Activated CD4-positive, alpha-beta T cell treated with anti-CD3 and anti-CD28 coated beads, Interleukin-2, amount 50 U/mL, for 4 hours (primary cell): ENCODE measurements at regions not wholly inside any gene's neighbourhood (a gene's known extent, or its start where the extent isn't known, plus 50 kb on each side); places are given as distances from the start of the nearest gene placed in this dataset.
"Not testable (repeated sequence)": the region's sequence is repeated elsewhere in the genome, so short reads cannot be mapped to it uniquely, and the experiment has no call there.

Experiments
- DNase-seq, 2 experiments: peaks; one replicate each; pipeline ENCODE4 v3.0.0-alpha.2; 2020

DNA sequence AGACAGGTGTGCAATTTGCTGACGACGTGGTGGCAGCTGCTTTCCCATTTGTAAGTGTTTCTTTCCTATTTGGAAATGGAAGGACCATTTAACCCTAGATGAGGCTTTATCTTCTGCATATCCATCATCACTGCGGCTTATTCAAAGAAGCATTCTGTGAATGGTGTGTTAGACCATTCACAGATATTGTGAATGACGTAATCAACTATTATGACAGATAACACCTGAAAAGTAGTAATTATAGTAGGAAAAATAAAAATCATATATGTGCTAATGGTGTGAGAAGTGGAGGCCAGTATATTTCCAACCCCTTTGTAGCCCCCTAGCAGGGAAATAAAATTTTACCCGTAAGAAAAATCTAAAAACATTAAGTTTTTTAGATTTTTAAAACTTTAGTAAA, 424.5 kb upstream of the CRIM1 start:
- no peak for DNase-seq

- no peak for DNase-seq
Measured at GRCh38 chr2:35929551-35929950, 426.0 kb upstream of the CRIM1 start.

- no peak for DNase-seq
Measured at GRCh38 chr2:35920061-35920460, 435.5 kb upstream of the CRIM1 start.

DNA sequence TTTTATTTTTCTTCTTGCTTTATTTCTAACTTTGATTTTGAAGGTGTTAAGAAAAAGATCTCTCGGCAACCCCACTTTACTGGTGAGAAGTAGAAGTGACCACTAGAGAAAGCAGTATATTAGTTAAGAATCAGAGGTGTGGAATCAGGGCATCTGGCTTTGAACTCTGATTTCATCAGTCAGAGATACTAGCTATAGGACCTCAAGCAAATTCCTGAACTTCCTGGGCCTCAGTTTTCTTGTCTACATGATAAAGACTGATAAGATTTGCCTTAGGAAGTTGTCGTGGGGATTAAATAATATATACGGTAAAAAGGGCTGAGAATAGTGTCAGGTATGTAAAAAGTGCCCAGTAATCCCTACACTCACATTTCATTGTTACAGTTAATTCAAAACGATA, 440.3 kb upstream of the CRIM1 start:
- no peak for DNase-seq

- DNase-seq: no peak
Measured at GRCh38 chr2:35891936-35892335, 463.6 kb upstream of the CRIM1 start.

GRCh38 chr2:35891528-35891927, 464.1 kb upstream of the CRIM1 start:
- no peak for DNase-seq

GRCh38 chr2:35887146-35887545, 468.4 kb upstream of the CRIM1 start:
- no peak for DNase-seq

DNA sequence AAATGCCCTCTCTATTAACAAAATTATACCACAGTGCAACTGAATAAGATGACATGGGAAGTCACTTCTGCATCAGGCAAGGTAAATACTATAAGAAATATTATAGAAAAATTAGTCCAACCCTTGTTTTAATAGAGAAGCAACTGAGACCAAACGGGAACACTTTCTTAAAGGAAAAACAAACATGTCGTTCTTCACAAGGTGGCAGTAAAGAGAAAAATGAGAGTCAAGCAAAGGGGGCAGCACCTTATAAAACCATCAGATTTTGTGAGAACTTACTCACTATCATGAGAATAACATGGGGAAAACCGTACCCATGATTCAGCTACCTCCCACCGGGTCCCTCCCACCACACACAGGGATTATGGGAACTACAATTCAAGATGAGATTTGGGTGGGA, 481.7 kb upstream of the CRIM1 start:
- no peak for DNase-seq

DNA sequence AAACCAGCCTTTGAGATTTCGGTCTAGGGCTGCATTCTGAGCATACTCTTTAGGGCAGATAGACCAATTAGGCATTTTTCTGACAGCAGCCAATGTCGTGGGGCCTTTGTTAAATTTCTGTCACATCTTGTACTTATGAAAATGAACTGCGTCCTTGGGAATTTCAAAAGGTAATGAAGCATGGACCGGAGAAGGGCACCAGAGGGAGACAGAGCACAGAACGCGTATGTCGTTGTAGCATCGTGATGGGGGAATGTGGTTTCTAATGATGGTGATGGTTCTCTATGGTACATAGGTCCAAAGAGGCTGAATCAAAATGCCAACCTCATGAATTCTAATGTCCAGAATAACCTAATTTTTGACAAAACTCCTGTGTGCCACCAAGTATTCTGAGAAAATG, 483.9 kb upstream of the CRIM1 start:
- no peak for DNase-seq

DNA sequence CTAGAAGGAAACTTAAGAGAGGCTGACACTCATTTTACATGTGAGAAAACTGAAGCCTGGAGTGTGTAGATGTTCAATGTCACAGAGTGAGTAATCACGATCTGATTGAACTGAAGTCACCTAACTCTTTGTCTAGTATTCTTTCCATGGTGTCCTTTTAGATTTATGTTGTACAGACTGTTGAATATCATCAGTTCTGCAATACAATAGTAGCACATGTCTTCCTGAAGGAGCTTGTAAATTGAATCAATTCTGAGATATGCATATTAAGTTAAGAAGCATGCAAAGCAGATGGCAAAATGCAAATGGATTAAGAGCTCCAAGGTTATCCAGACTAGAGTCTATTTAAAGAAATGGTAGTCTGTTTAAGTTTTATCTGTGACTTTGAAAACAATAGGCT, 484.9 kb upstream of the CRIM1 start:
- DNase-seq: no peak

DNA sequence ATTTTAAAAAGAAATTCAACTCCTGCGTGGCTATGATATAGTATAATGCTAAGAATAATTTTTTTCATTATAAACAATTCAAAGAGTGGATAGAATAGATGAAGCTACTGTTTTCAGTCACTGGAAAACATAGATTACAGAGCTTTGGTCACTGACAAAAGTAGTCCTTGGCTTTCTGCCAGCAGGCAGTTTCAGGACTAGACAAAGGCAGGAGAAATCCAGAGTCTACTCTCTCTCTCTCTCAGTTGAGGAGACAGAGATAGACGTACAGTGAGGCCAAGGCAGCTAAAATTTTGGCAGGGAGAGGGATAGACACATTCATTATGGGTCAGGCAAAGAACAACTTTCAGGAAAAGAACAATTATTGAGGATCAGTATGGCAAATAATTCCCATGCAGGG, 491.4 kb upstream of the CRIM1 start:
- DNase-seq: no peak

- DNase-seq: no peak
Measured at GRCh38 chr2:35858216-35858615, 497.4 kb upstream of the CRIM1 start.

DNA sequence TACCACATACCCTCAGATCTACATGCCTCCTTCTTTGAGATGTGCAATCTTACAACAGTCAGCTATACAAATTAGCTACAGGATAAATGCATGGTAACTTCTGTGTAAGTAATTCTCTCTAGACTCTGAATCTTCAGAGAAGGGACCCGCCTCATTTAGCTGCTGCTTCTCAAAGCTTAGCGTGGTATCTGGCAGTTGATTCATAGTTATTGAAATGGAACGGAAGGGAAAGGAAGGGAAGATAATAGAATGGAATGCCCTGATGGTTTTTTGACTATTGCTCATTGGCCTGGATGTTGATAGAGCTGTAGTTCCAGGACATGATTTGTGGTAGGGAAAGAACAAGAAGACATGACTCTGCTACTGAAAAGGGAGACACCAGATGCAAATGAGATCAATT, 498.1 kb upstream of the CRIM1 start:
- DNase-seq: no peak

GRCh38 chr2:35831385-35831784, 524.2 kb upstream of the CRIM1 start:
- DNase-seq: no peak

DNA sequence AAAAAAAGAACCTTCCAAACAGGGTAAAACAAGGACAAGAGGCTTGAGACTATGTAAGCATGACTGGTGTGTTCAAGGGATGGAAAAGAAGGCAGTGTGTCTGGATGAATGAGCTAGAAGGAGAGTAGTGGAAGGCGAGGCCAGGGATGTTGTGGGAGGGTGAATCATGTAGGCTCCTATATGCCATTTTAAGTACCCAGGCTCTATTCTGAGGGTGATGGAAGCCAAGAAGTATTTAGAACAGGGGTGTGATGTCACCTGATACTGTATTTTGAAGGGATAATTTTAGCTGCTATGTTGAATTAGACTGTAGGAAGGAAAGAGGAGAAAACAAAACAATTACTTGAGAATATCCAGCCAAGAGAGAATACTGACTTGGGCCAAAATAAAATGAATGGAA, 524.7 kb upstream of the CRIM1 start:
- no peak for DNase-seq

DNA sequence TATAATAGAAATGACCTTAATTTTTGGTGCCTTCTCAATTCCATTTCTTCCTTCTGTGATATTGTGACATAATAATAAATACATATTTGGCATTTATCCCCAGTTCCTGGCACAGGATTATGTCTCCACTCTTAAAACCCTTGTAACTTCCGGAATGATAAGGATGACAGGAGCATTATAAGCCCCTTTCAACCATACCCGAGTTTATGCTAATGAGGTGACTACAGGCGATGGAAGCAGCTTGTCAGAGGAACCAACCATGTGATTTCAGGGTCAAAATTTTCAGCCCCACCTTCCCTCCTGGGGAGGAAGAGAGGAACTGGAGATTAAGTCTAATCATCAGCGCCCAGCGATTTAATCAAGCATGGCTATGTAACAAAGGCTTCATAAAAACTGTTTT, 528.5 kb upstream of the CRIM1 start:
- DNase-seq: no peak

- no peak for DNase-seq
Measured at GRCh38 chr2:35822716-35823115, 532.9 kb upstream of the CRIM1 start.

DNA sequence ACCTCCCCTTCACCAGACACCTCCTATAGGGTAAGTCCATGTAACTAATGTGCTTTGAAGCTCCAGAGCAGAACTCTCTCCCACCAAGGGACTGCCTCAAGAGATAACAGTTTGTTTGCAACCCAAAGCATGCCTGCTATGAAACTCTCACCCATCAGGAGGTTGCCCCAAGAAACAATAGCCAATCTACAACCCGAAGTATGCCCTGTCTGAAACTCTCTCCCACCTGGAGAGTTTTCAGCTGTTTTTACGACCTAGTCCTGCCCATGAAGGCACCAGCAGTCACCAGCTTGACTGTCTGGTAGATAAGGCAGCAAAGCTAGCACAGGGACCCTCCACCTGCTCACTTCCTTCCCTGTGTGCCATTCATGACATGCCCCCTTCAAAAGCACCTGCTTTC, 533.9 kb upstream of the CRIM1 start:
- DNase-seq: no peak

- no peak for DNase-seq
Measured at GRCh38 chr2:35820391-35820790, 535.2 kb upstream of the CRIM1 start.

- no peak for DNase-seq
Measured at GRCh38 chr2:35819033-35819432, 536.5 kb upstream of the CRIM1 start.

DNA sequence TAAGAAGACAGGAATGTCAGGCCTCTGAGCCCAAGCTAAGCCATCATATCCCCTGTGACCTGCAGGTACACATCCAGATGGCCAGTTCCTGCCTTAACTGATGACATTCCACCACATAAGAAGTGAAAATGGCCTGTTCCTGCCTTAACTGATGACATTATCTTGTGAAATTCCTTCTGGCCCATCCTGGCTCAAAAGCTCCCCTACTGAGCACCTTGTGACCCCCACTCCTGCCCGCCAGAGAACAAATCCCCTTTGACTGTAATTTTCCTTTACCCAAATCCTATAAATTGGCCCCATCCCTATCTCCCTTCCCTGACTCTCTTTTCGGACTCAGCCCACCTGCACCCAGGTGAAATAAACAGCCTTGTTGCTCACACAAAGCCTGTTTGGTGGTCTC, 537.2 kb upstream of the CRIM1 start:
- not testable (repeated sequence) for DNase-seq

- DNase-seq: not testable (repeated sequence)
Measured at GRCh38 chr2:35814597-35814996, 541.0 kb upstream of the CRIM1 start.

DNA sequence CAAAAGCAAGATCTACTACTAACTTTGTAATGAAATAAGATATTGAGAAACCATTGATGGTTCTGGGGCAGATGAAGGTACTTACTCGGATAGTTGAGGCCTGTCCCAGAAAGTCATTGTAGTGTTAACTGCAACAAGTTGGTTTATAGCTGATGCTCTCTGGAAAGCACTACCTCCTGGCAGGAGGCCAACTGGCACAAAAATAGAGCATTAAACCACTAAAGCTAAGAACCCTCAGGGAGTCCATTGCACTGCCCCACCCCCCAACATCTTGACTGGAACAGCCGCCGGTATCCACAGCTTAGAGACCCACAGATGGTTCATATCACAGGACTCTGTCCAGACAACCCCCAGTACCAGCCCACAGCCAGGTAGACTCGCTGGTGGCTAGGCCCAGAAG, 552.5 kb upstream of the CRIM1 start:
- DNase-seq: no peak

DNA sequence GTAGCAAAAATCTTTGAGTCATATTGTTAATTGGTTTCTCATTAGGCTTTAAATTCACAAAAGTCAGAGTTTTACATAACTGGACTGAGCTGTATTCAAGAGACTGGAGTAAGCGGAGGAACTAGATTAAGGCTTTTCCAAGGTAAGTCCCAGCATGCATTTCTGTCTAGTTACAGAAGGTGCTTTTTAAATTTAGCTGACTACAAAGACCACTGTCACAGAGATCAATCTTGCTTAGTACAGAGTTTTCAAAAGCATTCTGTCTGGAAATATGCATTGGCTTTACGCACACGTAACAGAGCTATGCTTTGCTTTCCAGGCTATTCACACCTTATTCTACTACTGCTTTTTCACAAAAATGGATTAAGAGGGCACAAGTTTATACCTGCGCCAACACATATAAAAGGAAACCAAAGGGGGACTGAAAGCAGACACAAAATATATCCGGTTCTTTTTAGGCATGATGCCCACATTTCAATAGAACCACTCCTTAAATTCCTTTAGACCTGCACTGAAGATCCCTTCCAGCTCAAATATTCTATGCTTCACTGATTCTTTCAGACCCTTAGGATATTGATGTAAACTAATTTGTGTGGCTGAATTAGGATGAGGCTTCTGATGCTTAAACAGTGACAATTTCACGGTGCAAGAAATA, 560.7 kb upstream of the CRIM1 start:
- DNase-seq: no peak

GRCh38 chr2:35790292-35790691, 565.3 kb upstream of the CRIM1 start:
- no peak for DNase-seq

DNA sequence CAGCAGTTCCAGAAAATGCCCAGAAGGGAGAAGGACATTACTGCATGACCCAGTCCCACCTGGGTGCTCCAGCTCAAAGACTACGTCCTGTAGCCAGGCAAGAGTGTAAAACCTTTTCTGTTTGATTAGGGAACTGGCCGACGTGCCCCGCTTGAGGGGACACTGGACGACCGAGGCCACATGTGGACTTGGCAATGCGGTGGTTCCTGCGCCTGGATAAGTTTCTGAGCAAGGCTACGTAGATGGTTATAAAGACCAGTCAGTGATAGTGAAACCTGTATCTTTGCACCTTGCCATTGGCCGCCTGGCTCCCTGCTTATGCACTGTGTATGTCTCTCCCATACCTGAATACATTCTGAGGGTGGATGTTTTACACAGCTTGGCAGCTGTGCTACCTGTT, 567.0 kb upstream of the CRIM1 start:
- DNase-seq: no peak
